GM21367 (cell line): ENCODE measurements at regions not wholly inside any gene's neighbourhood (a gene's known extent, or its start where the extent isn't known, plus 50 kb on each side); places are given as distances from the start of the nearest gene placed in this dataset.
A peak's percentile ranks its signal among the peaks of the same experiment; 100 is the strongest.
"Not testable (repeated sequence)": the region's sequence is repeated elsewhere in the genome, so short reads cannot be mapped to it uniquely, and the experiment has no call there.

Experiments used
- ATAC-seq: cut with Tn5 transposase; IDR thresholded peaks from one replicate; pipeline ENCODE4 v1.9.1; 2021; ENCODE audit not compliant: unreplicated experiment

GRCh38 chr9:104980039-104980654, 52.2 kb upstream of the ABCA1 start:
- no peak for ATAC-seq

- ATAC-seq, result no peak
Measured at GRCh38 chr9:104981543-104982129, 53.7 kb upstream of the ABCA1 start.

GRCh38 chr9:104982543-104982942, 54.6 kb upstream of the ABCA1 start:
- no peak for ATAC-seq

GRCh38 chr9:104983491-104983890, 55.5 kb upstream of the ABCA1 start:
- ATAC-seq, result no peak

DNA sequence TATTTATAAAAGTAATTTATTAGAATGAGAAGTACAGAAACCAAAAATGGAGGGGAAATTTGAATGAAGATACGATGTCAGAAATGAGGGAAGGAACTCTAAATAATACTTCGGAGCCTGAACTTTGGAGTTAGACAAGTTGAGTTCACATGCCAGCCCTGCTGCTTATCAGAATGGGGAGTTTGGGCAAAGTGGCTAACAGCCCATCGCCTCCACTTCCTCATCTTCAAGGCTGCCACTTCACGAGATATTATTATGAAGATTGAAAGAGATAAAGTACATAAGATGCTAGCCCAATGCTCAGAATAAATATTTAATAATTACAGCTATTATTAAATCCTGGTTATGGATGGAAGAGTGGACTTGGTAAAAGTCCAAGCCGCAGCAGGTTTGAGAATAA, 56.2 kb upstream of the ABCA1 start:
- ATAC-seq, result no peak

- no peak for ATAC-seq
Measured at GRCh38 chr9:104984542-104984941, 56.6 kb upstream of the ABCA1 start.

DNA sequence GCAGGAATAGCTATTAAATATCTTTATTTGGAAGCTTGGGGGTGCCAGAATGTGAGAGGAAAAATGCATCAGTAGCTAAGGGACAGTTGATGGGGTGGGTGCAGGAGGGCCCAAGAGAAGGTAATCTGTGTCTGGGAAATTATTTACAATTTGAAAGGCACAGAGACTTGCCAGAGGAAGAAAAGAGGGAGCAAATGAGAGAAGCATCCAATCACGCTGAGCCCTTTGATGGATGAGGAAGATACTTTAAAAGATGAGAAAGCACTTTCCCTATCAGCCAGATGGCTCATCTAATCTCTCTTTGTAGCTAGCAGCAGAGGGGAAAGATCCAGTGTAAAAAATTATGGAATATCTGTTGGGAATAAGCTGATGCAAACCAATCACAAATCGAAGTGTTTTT, 57.0 kb upstream of the ABCA1 start:
- no peak for ATAC-seq

GRCh38 chr9:104986096-104986495, 58.1 kb upstream of the ABCA1 start:
- no peak for ATAC-seq

GRCh38 chr9:104987743-104988142, 59.8 kb upstream of the ABCA1 start:
- ATAC-seq, result no peak

GRCh38 chr9:104988539-104988938, 60.6 kb upstream of the ABCA1 start:
- ATAC-seq, result no peak

GRCh38 chr9:104991144-104991953, 63.4 kb upstream of the ABCA1 start:
- ATAC-seq, result peak; percentile 86

GRCh38 chr9:104992659-104993058, 64.7 kb upstream of the ABCA1 start:
- no peak for ATAC-seq

DNA sequence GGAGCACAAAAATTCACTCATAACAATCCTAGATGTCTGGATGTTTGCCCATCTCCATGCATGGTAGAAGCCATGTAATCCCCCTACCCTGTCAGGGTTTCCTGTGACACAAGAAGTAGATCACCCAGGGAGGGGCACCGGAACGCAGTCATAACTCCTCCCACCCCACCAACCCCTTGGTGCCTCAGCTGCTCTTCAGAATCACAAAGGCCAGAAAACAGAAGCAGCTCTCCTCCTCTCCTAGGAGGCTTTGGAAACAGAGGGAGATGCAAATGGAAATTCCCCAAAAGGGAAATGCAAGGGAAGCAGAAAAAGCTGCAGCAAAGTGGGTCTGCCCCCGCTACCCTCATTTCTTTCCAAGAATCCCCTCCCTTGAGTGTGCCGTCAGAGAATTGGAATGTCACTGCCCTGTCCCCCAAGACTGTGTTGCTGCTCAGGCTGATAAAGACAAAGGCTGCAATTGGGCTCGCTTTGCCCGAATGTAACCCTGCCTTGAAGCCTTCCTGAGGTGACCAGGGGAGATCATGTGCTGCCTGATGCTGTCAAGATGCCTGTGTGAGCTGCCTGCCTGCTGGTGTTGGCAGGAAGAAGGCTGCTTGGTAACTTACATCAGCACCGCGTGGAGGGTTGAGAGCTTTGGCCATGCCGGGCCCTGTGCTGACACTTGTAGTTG, 65.5 kb upstream of the ABCA1 start:
- no peak for ATAC-seq

DNA sequence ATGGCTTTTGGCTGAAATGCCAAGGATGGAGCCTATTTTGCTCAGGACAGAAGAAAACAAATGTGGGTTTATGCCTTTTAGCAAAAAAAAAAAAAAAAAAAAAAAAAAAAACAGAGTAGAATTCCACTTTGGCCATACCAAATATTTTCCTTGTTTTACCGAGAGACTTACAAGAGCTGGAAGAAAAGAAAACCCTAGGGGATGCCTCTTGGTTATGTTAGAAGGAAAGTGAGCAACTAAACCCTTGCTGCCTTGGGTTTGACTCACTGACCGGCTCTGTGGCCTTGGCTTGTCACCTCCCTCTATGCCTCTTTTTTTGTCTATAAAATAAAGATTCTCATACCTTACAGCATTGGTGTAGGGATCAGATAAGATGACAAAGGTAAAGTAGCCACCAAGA, 69.6 kb upstream of the ABCA1 start:
- ATAC-seq, result no peak

DNA sequence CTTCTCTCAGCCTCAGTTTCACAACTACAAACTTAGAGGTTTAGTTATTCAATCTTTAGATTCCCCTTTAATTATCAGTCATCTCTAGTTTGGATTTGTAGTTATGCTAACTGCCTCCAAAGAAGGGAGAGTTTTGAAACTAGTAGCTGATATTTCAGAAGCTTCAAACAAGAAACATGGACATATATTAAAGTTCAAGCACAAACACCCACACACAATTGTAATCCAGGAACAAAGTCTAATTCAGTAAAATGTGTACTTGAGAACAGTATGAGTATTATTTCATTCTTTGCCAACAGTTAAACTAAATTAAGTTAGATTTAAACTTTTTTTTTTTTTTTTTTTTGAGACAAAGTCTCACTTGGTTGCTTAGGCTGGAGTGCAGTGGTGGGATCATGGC, 71.2 kb upstream of the ABCA1 start:
- no peak for ATAC-seq

- not testable (repeated sequence) for ATAC-seq
Measured at GRCh38 chr9:105000529-105000928, 72.6 kb upstream of the ABCA1 start.

DNA sequence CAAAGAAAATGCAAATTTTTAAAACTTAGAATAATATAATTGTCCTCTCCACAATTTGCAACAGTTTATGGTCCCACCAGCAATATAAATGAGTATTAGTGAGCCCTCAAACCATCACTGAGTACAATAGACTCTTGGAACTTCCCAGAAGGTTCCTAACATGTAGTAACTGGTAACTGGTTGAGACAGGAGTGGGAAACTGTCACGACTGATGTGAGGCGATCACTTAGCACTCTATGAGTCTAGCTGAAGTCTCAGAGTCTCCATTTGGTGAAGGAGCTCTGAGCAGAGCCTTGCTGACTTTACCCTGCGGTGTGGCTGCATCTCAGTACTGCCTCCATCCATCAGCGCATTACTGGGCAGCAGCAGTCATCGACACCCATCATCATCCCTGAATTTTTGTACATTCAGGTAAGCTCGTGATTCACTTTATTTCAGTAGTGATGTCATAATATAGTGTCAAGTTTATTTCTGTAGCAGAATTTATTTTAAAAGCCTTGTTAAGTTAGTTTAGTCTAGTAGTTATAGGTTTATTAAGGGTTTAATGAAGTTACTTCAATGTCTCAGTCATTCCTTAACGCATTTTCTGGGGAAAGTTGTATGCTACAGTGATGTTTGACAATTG, 76.6 kb upstream of the ABCA1 start:
- ATAC-seq, result no peak

DNA sequence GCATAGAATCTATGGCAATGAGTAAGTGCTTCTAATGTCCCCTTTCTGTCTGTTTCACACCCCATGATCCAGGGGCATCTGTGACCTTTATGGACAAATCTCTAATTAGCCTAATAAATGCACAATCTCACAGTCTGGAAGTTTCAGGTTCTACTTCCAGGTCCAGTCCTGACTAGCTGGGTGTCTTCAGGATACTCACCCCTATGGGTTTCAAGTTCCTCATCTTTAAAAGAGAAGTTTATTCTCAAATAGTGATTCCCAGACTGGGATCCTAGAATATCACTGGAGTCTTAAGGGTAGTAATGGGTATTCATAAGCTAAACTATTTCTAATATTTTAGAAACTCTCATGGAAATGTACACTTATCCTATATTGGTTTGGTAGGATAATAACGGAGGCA, 77.2 kb upstream of the ABCA1 start:
- ATAC-seq, result no peak

GRCh38 chr9:105006514-105006913, 78.6 kb upstream of the ABCA1 start:
- no peak for ATAC-seq

GRCh38 chr9:105007143-105007542, 79.2 kb upstream of the ABCA1 start:
- ATAC-seq, result no peak

DNA sequence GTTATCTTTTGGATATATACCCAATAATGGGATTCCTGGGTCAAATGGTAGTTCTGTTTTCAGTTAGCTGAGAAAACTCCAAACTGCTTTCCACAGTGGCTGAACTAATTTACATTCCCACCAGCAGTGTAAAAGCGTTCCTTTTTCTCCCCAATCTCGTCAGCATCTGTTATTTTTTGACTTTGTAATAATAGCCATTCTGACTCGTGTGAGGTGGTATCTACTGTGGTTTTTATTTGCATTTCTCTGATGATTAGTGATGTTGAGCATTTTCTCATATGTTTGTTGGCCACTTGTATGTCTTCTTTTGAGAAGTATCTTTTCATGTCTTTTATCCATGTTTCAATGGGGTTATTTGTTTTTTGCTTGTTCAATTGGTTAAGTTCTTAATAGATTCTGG, 82.1 kb upstream of the ABCA1 start:
- ATAC-seq, result not testable (repeated sequence)
